Activated naive CD4-positive, alpha-beta T cell treated with anti-CD3 and anti-CD28 coated beads, Interleukin-2, amount 50 U/mL, for 72 hours (primary cell): ENCODE measurements at regions not wholly inside any gene's neighbourhood (a gene's known extent, or its start where the extent isn't known, plus 50 kb on each side); places are given as distances from the start of the nearest gene placed in this dataset.
A peak's percentile ranks its signal among the peaks of the same experiment; 100 is the strongest.
"Not testable (repeated sequence)": the region's sequence is repeated elsewhere in the genome, so short reads cannot be mapped to it uniquely, and the experiment has no call there.

ENCODE experiments used
- ATAC-seq, 2 donors: fragments of 150-1000 bp; cut with Tn5 transposase; 2 replicates each; pipeline ENCODE4 v1.10.0; 2021; ENCODE audit warnings: mild to moderate bottlenecking in 2 of 2, moderate library complexity in 2 of 2
- DNase-seq, 2 donors: peaks; one replicate each; pipeline ENCODE4 v3.0.0; 2021 to 2022; ENCODE audit warnings: low spot score in 2 of 2
- H3K27ac Mint-ChIP-seq, 2 donors: one replicate each; pipeline ENCODE4 v1.8.0; 2022; ENCODE audit warnings: mild to moderate bottlenecking in 2 of 2, mixed read lengths in 2 of 2
- H3K36me3 Mint-ChIP-seq, 2 donors: one replicate each; pipeline ENCODE4 v1.8.0; 2022; ENCODE audit warnings: mixed read lengths in 2 of 2
- H3K9me3 Mint-ChIP-seq, 2 donors: one replicate each; pipeline ENCODE4 v1.8.0; 2022; ENCODE audit warnings: mixed read lengths in 2 of 2

DNA sequence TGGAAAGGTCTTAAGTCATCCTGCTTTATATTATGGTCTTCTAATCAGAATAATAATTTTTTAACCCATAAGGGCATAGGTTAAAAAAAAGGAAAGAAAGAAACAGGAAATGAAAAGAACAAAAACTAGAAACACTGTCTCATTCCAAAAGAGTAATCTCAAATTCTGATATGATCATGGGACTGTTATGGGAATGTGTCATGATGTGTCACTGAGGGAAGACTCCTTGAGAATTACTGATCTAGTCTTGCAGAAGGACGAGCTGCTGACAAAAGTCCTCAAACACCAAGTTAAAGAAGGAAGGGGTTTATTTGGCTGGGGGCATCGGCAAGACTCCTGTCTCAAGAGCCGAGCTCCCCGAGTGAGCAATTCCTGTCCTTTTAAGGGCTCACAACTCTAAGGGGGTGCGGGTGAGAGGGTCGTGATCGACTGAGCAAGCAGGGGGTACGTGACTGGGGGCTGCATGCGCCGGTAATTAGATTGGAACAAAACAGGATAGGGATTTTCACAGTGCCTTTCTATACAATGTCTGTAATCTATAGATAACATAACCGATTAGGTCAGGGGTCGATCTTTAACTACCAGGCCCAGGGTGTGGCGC, 108.3 kb upstream of the FOXN2 start:
- H3K36me3 Mint-ChIP-seq, H3K9me3 Mint-ChIP-seq, ATAC-seq, DNase-seq: not testable (repeated sequence)
- peak overlapping the region in 1 of 2 donors; percentile 3 for H3K27ac Mint-ChIP-seq

DNA sequence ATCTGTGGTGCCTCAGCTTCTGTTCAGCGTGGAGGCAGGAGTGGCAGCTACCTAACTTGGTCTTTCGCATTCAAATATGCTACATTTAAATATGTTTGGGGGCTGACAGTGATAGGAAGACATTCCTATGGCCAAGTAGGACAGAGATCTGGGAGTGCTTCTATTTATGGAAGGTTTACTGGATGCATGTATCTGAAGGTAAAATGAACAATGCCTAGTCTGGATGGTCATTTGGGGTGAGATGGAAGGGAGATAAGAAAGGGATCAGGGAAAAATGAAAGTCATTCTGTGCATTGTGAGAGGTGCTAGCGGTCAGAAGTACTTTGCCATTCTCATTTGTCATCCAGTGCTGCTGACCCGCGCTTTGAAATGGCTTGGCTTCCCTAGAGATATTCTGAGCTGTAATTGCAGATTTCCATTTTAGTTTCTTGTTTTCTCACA, 107.3 kb upstream of the FOXN2 start:
- H3K9me3 Mint-ChIP-seq, result no peaks in the 10 kb centered on the region
- H3K27ac Mint-ChIP-seq, result no peak overlapping the region
- ATAC-seq (no peak), DNase-seq (no peak)
- H3K36me3 Mint-ChIP-seq, result no peaks in the 10 kb centered on the region

DNA sequence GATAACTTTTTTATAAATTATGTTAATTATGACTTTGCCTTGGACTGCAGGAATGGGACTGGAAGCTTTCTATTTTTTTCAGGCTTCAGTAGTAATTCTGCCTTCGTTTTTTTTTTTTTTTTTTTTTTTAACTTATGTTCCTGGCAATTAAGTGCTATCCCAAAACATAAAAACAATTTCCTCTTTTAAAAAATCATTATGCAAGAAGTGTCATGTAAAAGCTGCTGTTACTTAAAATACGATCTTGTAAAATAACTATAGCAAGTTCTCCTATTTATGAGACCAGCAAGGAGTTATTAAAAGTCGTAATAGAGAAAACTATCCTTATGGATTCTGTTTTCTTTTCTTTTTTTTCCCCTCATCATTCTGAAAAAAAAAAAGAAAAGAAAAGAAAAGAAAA, 106.6 kb upstream of the FOXN2 start:
- DNase-seq (no peak), ATAC-seq (no peak)
- Mint-ChIP-seq H3K9me3 (no peaks in the 10 kb centered on the region), H3K27ac (no peak overlapping the region), H3K36me3 (no peaks in the 10 kb centered on the region)

DNA sequence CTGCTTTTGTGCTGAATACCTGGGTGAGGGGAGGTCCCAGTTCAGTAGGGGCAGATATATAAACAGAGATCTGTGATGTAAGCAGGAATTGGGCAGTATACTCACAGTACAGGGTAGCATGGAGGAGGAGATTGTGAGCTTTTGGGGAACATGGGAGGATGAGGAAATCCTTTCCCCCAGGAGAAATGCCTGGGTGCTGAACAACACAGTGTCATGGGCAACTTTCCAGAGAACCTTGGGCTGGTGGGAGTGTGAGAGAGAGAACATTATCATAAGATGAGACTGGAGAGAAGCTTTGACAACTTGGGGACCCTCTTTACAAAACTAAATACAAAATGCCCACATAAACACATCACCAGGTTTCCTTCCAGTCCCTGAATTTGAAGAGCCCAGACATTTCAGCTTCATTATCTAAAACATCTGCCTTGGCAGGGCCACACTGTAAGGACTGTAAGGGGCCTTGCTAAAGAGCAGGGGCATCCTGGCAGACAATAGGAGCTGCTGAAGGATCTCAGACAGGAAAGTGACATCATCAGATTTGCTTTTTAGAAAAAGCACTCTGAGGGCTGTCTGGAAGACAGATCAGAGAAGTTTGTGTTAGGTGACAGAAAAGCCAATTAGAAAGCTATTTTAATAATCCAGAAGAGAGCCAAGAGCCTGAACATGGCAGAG, 105.1 kb upstream of the FOXN2 start:
- no peak for ATAC-seq
- DNase-seq, result no peak
- Mint-ChIP-seq H3K27ac (peak overlapping the region in 1 of 2 donors; percentile 15), H3K36me3 (no peaks in the 10 kb centered on the region), H3K9me3 (peaks cover 0 to 4% of the 10 kb centered on the region in 2 donors)

DNA sequence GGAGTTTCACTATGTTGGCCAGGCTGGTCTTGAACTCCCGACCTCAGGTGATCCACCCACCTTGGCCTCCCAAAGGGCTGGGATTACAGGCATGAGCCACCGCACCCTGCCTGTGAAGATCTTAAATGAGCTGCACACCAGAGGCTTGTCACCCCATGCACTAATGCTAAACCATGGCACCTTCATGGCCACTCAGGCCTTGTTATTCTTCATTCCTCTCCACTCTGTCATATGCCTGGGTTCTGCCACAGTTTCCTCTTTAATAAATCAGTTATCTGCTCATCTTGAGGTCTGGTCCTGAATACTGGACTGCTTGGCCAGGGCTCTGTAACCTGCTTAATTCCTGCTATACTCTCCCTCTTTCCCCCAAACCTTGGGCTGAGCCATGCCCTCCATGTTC, 104.3 kb upstream of the FOXN2 start:
- H3K36me3 Mint-ChIP-seq, result no peaks in the 10 kb centered on the region
- DNase-seq (no peak), ATAC-seq (no peak)
- H3K9me3 Mint-ChIP-seq, result peaks cover 0 to 4% of the 10 kb centered on the region in 2 donors
- H3K27ac Mint-ChIP-seq, result no peak overlapping the region

DNA sequence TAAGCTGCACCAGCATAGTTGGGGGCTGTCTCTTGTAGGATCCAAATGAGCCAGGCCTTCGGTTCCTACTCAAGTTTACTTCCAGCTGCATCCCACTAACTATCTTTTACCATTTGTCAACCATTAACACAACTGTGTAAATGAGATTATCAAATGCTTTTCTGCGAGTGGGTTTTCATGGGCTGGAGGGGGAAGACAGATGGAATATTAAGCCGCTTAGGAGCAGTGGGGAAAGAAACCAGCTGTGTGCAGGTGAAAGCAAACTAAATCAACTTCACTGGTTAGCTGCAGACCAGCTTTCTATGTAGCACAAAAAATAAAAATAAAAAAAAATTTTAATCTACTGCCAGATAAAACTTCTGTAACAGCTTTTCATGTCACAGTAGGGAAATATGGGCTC, 100.8 kb upstream of the FOXN2 start:
- DNase-seq, result no peak
- Mint-ChIP-seq H3K36me3 (no peaks in the 10 kb centered on the region), H3K9me3 (peaks cover 0 to 4% of the 10 kb centered on the region in 2 donors), H3K27ac (no peak overlapping the region)
- ATAC-seq, result no peak

DNA sequence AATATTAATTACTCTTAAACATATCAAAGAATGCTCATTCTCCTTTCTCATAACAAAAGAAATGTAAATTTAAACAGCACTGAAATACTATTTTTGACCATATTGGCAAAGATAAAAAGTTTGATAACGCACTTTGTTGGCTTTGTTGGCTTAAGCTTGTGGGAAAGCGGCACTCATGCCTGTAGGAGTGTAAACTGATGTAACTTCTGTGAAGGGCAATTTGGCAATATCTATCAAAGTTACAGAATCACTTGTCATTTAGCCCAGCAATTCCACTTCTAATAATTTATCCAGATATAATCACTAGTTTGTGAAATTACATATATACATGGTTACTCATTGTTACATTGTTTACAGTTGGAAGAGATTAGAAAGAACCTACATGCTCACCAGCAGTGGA, 96.3 kb upstream of the FOXN2 start:
- H3K27ac Mint-ChIP-seq, result no peak overlapping the region
- H3K9me3 Mint-ChIP-seq, result peaks cover 0 to 1% of the 10 kb centered on the region in 2 donors
- ATAC-seq, result no peak
- DNase-seq, result no peak
- no peaks in the 10 kb centered on the region for H3K36me3 Mint-ChIP-seq

DNA sequence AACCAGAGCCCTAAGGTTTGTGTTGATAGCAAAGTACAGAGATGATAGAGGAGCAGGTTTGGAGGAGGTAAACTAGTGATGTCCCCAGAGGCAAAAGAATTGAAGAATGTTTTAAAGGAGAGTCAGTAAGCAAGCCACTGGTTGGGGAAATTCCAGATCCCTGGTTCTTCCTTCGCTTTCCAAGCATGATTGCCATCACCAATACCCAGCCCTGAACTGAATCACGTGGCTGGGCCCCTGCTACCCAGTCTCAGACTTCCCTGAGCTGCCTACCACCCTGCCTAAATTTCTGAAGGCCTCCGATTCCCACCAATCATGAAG, 95.3 kb upstream of the FOXN2 start:
- Mint-ChIP-seq H3K9me3 (peaks cover 0 to 7% of the 10 kb centered on the region in 2 donors), H3K27ac (no peak overlapping the region), H3K36me3 (no peaks in the 10 kb centered on the region)
- DNase-seq (no peak), ATAC-seq (no peak)

DNA sequence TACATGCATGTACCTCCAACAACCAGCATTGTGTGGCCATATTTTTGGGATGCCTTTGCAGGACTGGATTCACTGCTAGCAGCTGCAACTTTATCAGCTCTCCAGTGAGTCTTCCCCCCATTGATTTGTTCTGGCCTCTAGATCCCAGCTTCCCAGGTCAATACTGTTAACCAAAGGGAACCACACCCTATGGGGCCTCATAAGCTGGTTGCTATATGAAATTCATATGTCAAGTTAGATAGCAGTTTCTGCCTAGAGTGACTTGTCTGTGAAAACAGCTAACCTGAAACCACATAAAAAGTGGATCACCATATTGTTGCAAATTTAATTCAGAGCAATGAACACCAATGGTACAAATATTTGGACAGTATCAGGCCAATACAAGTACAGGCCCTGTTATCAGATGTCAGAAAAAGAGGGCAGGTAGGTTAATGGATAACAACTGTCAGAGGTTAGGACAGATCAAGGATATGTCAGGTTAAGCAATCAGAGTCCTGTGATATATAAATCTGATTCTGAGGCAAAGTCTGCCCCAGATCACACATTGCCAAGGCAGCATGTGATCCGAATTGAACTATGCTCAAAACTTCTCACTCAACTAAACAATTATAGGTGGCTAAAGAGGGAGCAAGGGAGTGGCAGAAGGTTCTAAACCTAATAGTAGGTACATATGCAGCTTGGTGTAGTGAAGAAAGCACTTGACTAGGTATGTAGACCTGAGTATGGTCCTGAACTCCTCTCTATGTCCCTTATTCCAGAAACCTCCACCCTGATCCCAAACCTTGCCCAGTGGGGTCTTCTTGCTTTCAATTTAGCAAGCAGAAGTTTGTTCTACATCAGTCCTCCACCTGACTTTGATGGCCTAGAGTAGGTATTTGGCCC, 94.7 kb upstream of the FOXN2 start:
- no peak for DNase-seq
- Mint-ChIP-seq H3K36me3 (no peaks in the 10 kb centered on the region), H3K27ac (no peak overlapping the region), H3K9me3 (peaks cover 0 to 7% of the 10 kb centered on the region in 2 donors)
- no peak for ATAC-seq

DNA sequence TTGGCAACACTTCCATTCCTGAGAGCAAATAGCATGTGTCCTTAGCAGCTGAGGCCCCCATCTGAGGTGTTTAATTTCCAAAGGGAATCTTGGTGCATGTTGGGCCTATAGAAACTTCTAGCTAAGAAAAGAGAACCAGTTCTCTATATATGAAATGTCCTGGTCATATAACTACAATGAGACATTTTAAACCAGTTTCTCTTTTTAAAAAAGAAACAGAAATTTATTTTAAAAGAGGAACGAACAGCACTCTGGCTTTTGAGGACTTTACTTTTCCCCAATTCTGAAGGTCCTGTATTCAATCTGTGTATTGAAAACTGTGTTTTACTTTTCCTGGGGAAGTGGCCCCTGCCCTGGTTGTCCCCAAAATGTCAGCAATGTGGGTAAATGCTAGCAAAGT, 94.0 kb upstream of the FOXN2 start:
- Mint-ChIP-seq H3K36me3 (no peaks in the 10 kb centered on the region), H3K27ac (no peak overlapping the region), H3K9me3 (peaks cover 0 to 7% of the 10 kb centered on the region in 2 donors)
- DNase-seq, result no peak
- no peak for ATAC-seq

DNA sequence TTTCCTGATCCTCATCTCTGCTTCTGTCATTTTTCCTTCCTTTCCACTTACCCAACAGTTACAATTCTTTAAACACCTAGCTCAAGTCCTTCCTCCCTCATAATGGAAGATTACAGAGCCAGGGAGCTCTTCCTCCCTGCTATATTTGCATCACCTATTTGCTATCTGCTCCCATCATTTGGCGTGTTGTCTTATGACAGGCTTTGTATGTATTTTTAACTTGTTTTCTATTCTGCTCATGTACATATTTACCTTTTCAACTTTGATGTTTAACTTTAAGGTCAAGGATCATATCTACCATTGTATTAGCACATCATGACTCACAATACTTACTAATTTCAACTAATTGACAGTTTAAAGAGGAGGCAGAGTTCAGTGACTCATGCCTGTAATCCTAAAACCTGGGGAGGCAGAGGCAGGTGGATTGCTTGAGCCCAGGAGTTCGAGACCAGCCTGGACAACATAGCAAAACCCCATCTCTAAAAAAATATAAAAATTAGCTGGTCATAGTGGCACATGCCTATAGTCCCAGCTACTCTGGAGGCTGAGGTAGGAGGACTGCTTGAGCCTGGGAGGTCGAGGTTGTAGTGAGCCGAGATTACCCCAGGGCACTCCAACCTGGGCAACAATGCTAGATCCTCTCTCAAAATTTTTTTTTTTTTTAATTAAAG, 92.5 kb upstream of the FOXN2 start:
- Mint-ChIP-seq H3K9me3 (peaks cover 0 to 7% of the 10 kb centered on the region in 2 donors), H3K36me3 (no peaks in the 10 kb centered on the region), H3K27ac (peak overlapping the region in 1 of 2 donors; percentile 8)
- no peak for ATAC-seq
- DNase-seq, result no peak

DNA sequence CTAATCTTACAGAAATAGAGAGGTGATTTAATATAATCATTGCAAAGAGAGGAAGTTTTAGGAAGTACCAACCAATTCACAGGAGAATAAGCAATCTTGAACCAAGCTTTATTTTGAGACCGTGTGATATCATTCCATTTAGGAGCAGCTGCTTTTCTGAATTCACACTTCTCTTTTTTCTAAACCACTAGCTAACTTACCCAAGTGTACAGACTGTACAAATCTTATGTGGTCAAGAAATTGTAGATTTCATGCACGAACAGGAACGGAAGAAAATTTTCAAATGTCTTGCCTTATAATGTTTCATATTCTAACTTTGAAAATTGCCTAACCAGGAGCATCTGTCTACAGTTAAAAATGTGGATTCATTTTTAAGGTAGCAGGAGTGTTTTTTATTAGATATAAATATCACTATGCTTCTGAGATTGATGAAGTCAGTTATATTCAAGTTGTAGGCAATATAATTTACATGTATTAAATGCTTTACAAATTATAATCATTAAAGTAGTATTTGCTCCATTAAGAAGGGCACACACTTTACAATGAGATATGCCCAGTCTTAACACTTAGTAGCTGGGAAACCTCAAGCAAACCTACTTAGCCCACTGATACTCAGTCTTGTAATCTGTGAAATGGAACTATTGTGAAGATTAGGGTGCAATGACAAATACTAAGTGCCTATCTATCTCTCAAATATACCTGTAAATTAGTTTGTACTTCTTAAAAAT, 86.7 kb upstream of the FOXN2 start:
- no peaks in the 10 kb centered on the region for H3K36me3 Mint-ChIP-seq
- peaks cover 0 to 7% of the 10 kb centered on the region in 2 donors for H3K9me3 Mint-ChIP-seq
- ATAC-seq, result no peak
- H3K27ac Mint-ChIP-seq, result no peak overlapping the region
- no peak for DNase-seq

DNA sequence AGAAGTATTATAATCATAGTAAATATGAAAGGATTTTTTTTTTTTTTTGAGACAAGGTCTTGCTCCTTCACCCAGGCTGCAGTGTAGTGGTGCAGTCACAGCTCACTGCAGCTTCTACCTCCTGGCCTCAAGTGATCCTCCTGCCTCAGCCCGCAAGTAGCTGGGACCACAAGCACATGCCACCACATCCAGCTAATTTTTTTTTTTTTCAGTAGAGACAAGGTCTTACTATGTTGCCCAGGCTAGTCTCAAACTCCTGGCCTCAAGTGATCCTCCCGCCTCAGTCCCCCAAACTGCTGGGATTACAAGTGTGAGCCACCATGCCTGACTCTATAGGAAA, 86.2 kb upstream of the FOXN2 start:
- DNase-seq, result no peak
- H3K36me3 Mint-ChIP-seq, result no peaks in the 10 kb centered on the region
- H3K9me3 Mint-ChIP-seq, result peaks cover 0 to 7% of the 10 kb centered on the region in 2 donors
- no peak overlapping the region for H3K27ac Mint-ChIP-seq
- no peak for ATAC-seq

DNA sequence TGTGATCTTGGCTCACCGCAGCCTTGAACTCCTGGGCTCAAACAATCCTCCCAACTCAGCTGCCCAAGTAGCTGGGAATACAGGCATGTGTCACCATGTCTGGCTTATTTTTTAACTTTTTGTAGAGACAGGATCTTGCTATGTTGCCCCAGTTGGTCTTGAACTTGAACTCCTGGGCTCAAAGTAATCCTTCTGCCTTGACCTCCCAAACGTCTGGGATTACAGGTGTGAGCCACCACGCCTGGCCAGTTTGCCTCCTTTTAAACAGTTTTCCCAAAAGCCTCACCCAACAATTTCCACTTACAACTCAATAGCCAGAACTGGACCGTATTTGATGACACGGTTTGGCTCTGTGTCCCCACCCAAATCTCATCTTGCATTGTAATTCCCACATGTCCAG, 85.4 kb upstream of the FOXN2 start:
- Mint-ChIP-seq H3K27ac (no peak overlapping the region), H3K36me3 (no peaks in the 10 kb centered on the region), H3K9me3 (peaks cover 0 to under 1% of the 10 kb centered on the region in 2 donors)
- no peak for DNase-seq
- no peak for ATAC-seq

DNA sequence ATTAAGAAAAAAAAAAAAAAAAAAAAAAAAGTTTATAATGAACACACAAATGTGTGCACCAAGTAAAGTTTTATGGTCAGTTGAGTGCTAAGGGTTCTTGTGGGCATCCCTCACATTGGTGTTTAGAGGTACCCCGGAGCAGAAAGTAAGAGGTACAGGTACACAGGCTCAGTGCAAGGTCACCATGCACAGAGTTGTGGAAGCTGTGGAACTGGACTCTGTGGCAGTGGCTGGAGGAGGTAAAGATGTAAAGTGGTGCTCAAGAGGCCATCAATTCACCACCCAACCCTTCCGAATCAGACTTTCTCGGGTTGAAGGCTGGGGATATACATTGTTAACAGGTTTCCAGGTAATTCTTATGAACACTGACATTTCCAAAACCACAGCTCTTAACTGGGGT, 83.6 kb upstream of the FOXN2 start:
- Mint-ChIP-seq H3K27ac (no peak overlapping the region), H3K9me3 (no peaks in the 10 kb centered on the region), H3K36me3 (no peaks in the 10 kb centered on the region)
- no peak for DNase-seq
- ATAC-seq, result no peak

DNA sequence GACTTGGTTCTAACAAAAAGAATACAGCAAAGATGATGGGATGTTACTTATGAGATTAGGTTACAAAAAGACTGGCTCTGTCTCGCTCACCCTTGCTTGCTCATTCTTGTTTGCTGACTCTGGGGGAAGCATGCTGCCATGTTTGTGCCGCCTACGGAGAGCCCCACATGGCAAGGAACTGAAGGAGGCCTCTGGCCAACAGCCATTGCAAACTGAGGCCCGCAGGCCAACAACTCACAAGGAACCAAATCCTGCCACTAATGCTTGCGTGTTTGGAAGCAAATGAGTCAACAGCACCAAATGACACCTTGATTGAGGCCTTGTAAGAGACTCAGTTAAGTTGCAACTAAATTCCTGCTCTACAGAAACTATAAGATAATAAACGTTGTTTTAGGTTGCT, 82.1 kb upstream of the FOXN2 start:
- Mint-ChIP-seq H3K9me3 (no peaks in the 10 kb centered on the region), H3K36me3 (no peaks in the 10 kb centered on the region), H3K27ac (no peak overlapping the region)
- no peak for DNase-seq
- no peak for ATAC-seq

DNA sequence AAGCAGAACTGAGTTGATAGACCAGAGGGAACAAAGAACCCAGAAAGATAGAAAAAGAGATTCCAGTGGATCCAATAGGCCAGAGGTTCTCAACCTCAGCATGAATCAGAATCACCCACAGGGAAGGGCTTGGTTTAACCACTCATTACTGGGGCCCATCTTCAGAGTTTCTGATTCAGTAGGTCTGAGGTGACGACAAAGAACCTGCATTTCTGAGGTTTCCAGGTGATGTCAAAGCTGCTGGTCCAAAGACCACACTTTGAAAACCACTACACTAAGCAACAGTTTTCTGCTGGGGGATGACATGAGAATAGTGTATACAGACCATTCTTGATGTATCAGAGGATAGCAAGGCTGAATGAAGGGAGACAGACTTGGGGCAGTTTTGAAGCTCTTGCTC, 81.5 kb upstream of the FOXN2 start:
- no peaks in the 10 kb centered on the region for H3K9me3 Mint-ChIP-seq
- H3K27ac Mint-ChIP-seq, result no peak overlapping the region
- peak; percentile 94 to 97 for ATAC-seq
- peak in 1 of 2 donors; percentile 28 for DNase-seq
- no peaks in the 10 kb centered on the region for H3K36me3 Mint-ChIP-seq
